SK-N-SH treated with all-trans-retinoic acid at 6 μM for 48 hours (cell line): ENCODE measurements at regions not wholly inside any gene's neighbourhood (a gene's known extent, or its start where the extent isn't known, plus 50 kb on each side); places are given as distances from the start of the nearest gene placed in this dataset.

ENCODE experiments used
- ARNTL ChIP-seq: fragments of 450-650 bp; formaldehyde crosslinking; IDR thresholded peaks from 2 replicates; pipeline ENCODE4 v1.5.0; 2020; ENCODE audit warnings: low read depth, mild to moderate bottlenecking, moderate library complexity, borderline replicate concordance
- CREB5 ChIP-seq: fragments of 250-450 bp; sonication (Bioruptor Pico); IDR thresholded peaks from 2 replicates; pipeline ENCODE4 v1.5.1; 2020; ENCODE audit warnings: low read depth, mild to moderate bottlenecking, moderate library complexity
- CSDC2 ChIP-seq: fragments of 250-450 bp; sonication (Bioruptor Pico); IDR thresholded peaks from 2 replicates; pipeline ENCODE4 v1.5.0; 2020; ENCODE audit warnings: mild to moderate bottlenecking, moderate library complexity
- OSR1 ChIP-seq: fragments of 250-450 bp; sonication (Bioruptor Pico); IDR thresholded peaks from 2 replicates; pipeline ENCODE4 v1.8.0; 2022; ENCODE audit warnings: moderate library complexity, mild to moderate bottlenecking, inconsistent platforms
- RARB ChIP-seq: fragments of 250-450 bp; sonication (Bioruptor Pico); IDR thresholded peaks from 2 replicates; pipeline ENCODE4 v1.8.0; 2021; ENCODE audit warnings: mild to moderate bottlenecking, moderate library complexity
- TSHZ2 ChIP-seq: fragments of 250-450 bp; sonication (Bioruptor Pico); IDR thresholded peaks from 2 replicates; pipeline ENCODE4 v1.5.0; 2020; ENCODE audit warnings: mild to moderate bottlenecking, moderate library complexity
- ZFP3 ChIP-seq: fragments of 250-450 bp; sonication (Bioruptor Pico); IDR thresholded peaks from 2 replicates; pipeline ENCODE4 v1.5.0; 2020; ENCODE audit warnings: mild to moderate bottlenecking, moderate library complexity
- ZFP30 ChIP-seq: fragments of 450-650 bp; formaldehyde crosslinking; IDR thresholded peaks from 2 replicates; pipeline ENCODE4 v1.5.0; 2022; ENCODE audit warnings: mild to moderate bottlenecking, moderate library complexity
- ZNF565 ChIP-seq: fragments of 450-650 bp; formaldehyde crosslinking; conservative IDR thresholded peaks from 2 replicates; pipeline ENCODE4 v1.5.0; 2020; ENCODE audit warnings: low read depth, mild to moderate bottlenecking, moderate library complexity
- TF ChIP-seq, protein P1 (sequence below): fragments of 250-450 bp; sonication (Bioruptor Pico); IDR thresholded peaks from 2 replicates; pipeline ENCODE4 v1.8.0; 2021; ENCODE audit warnings: low read depth, mild to moderate bottlenecking, moderate library complexity, borderline replicate concordance

DNA sequence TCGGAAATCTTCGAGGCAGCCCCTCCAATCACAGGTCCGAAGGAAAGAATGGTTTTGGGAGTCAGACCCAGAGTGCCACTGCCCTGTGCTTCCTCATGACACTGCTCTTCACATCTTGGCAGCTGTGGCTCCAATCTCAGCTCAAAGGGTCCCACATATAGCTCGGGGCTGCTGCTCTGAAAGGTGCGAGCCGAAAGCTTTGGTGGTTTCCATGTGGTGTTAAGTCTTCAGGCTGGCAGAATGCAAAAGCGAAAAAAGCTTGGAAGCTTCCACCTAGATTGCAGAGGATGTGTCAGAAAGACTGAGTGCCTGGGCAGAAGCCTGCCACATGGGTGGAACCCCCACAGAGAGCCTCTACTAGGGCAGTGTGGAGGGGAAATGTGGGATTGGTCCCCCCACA is 314.3 kb upstream of the CHD6 start:
- TF ChIP-seq ZNF565 (no peak), ZFP3 (CRISPR knock-in tag) (no peak), CSDC2 (CRISPR knock-in tag) (no peak), ZFP30 (no peak), OSR1 (CRISPR knock-in tag) (no peak), ARNTL (CRISPR knock-in tag) (no peak), TSHZ2 (CRISPR knock-in tag) (no peak), CREB5 (CRISPR knock-in tag) (no peak), RARB (CRISPR knock-in tag) (no peak)
- TF ChIP-seq, protein P1, sequence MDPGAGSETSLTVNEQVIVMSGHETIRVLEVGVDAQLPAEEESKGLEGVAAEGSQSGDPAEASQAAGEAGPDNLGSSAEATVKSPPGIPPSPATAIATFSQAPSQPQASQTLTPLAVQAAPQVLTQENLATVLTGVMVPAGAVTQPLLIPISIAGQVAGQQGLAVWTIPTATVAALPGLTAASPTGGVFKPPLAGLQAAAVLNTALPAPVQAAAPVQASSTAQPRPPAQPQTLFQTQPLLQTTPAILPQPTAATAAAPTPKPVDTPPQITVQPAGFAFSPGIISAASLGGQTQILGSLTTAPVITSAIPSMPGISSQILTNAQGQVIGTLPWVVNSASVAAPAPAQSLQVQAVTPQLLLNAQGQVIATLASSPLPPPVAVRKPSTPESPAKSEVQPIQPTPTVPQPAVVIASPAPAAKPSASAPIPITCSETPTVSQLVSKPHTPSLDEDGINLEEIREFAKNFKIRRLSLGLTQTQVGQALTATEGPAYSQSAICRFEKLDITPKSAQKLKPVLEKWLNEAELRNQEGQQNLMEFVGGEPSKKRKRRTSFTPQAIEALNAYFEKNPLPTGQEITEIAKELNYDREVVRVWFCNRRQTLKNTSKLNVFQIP (CRISPR knock-in tag) = no peak
